GM12878 (cell line): ENCODE measurements at regions not wholly inside any gene's neighbourhood (a gene's known extent, or its start where the extent isn't known, plus 50 kb on each side); places are given as distances from the start of the nearest gene placed in this dataset.

Experiments used
- ATAC-seq: fragments of 200-7000 bp; cut with Tn5 transposase; 3 replicates; pipeline ENCODE4 v1.9.1; 2020; ENCODE audit warnings: mild to moderate bottlenecking, moderate library complexity
- BruUV-seq: library from RNA; stranded (reverse); fragments of 400-500 nt; replicated peaks from 2 replicates; lab custom pipeline; 2021; lab: Mats Ljungman, UMichigan
- CTCF ChIA-PET: fragments of 300-600 bp; sonication (Branson Sonifier 250); formaldehyde crosslinking; extraction: SDS; loops from one replicate; lab custom pipeline; 2021; ENCODE audit warnings: inconsistent platforms; lab: Yijun Ruan, JAX
- POLR2A ChIA-PET: fragments of 350-600 bp; formaldehyde crosslinking; extraction: SDS; loops from one replicate; lab custom pipeline; 2021; ENCODE audit warnings: inconsistent platforms; lab: Charles Lee
- RAD21 ChIA-PET: fragments of 300-600 bp; sonication (Branson Sonifier 250); formaldehyde crosslinking; loops from one replicate; lab custom pipeline; 2023; ENCODE audit warnings: antibody characterized with exemption; ENCODE audit not compliant: unreplicated experiment; lab: Charles Lee
- SMC1A ChIA-PET: fragments of 300-600 bp; sonication (Branson Sonifier 250); formaldehyde crosslinking; loops from one replicate; lab custom pipeline; 2023; ENCODE audit not compliant: unreplicated experiment, uncharacterized antibody; lab: Charles Lee
- DNase-seq: peaks from one replicate; pipeline ENCODE4 v3.0.0-alpha.2; 2011; ENCODE audit warnings: low read depth, low spot score
- FAIRE-seq: peaks from 3 replicates; lab custom pipeline; 2011; peaks lifted over from hg19 to GRCh38; lab: Jason Lieb, UNC
- H2AFZ ChIP-seq: 2 replicates; pipeline ENCODE4 v1.6.0; 2011; ENCODE audit warnings: low read depth, low read length, control low read depth; ENCODE audit not compliant: control insufficient read depth
- H3K27ac ChIP-seq: 2 replicates; pipeline ENCODE4 v1.5.1; 2011; ENCODE audit warnings: control low read depth; ENCODE audit not compliant: control insufficient read depth, insufficient read depth
- H3K27me3 ChIP-seq, 2 experiments: replicated peaks in 1 of 2; 2 replicates each; pipeline versions ENCODE4 v1.6.0 to v1.6.1; 2011; ENCODE audit warnings: low read length in 1 of 2; ENCODE audit not compliant: control insufficient read depth in 2 of 2, insufficient read depth in 2 of 2
- H3K36me3 ChIP-seq, 2 experiments: 2 replicates each; pipeline ENCODE4 v1.5.1; 2011; ENCODE audit warnings: low read length in 1 of 2; ENCODE audit not compliant: control insufficient read depth in 2 of 2, insufficient read depth in 2 of 2
- H3K4me1 ChIP-seq: 2 replicates; pipeline ENCODE4 v1.6.1; 2011; ENCODE audit warnings: mild to moderate bottlenecking, low read length, moderate library complexity, mixed read lengths; ENCODE audit not compliant: control insufficient read depth, insufficient read depth
- H3K4me2 ChIP-seq: 2 replicates; pipeline ENCODE4 v1.6.0; 2011; ENCODE audit warnings: control low read depth; ENCODE audit not compliant: control insufficient read depth, insufficient read depth
- H3K4me3 ChIP-seq: fragments of 200-600 bp; sonication (generic); 2 replicates; pipeline ENCODE4 v1.5.1; 2016
- H3K79me2 ChIP-seq: 2 replicates; pipeline ENCODE4 v1.6.0; 2011; ENCODE audit warnings: low read length; ENCODE audit not compliant: control insufficient read depth, insufficient read depth
- H3K9ac ChIP-seq: 2 replicates; pipeline ENCODE4 v1.8.0; 2011; ENCODE audit warnings: low read length, control low read depth, mixed read lengths; ENCODE audit not compliant: control insufficient read depth, insufficient read depth
- H3K9me3 ChIP-seq: replicated peaks from 3 replicates; pipeline ENCODE4 v1.5.1; 2011; ENCODE audit warnings: mild to moderate bottlenecking, low read length; ENCODE audit not compliant: control insufficient read depth, insufficient read depth
- H4K20me1 ChIP-seq: 2 replicates; pipeline ENCODE4 v1.6.0; 2011; ENCODE audit not compliant: control insufficient read depth, insufficient read depth
- ATF2 ChIP-seq: IDR thresholded peaks from 2 replicates; pipeline ENCODE4 v1.6.1; 2012; ENCODE audit warnings: low read length, inconsistent platforms
- BACH1 ChIP-seq: fragments of 450-650 bp; IDR thresholded peaks from 2 replicates; pipeline ENCODE4 v1.6.1; 2017; ENCODE audit warnings: mild to moderate bottlenecking, borderline replicate concordance
- BCLAF1 ChIP-seq: fragments of 450-650 bp; IDR thresholded peaks from 2 replicates; pipeline ENCODE4 v1.6.1; 2017; ENCODE audit warnings: antibody characterized with exemption, mild to moderate bottlenecking, moderate library complexity
- CBFB ChIP-seq: IDR thresholded peaks from 2 replicates; pipeline ENCODE4 v1.6.1; 2016; ENCODE audit warnings: antibody characterized with exemption, low read depth
- EGR1 ChIP-seq, 2 experiments: IDR thresholded peaks; 1 replicate in 1 of 2; 2 replicates in 1 of 2; pipeline ENCODE4 v1.6.1; 2011 to 2012; ENCODE audit warnings: low read depth in 2 of 2, low read length in 2 of 2, borderline replicate concordance in 1 of 2, mild to moderate bottlenecking in 1 of 2, moderate library complexity in 1 of 2
- ESRRA ChIP-seq: IDR thresholded peaks from 2 replicates; pipeline ENCODE4 v1.6.1; 2012; ENCODE audit warnings: mild to moderate bottlenecking, low read length, improper control_type of control experiment
- EZH2 ChIP-seq: IDR thresholded peaks from 2 replicates; pipeline ENCODE4 v1.6.1; 2012; ENCODE audit warnings: low read depth, mild to moderate bottlenecking, control low read depth, inconsistent platforms, low read length, borderline replicate concordance; ENCODE audit not compliant: control insufficient read depth
- FOS ChIP-seq: IDR thresholded peaks from 3 replicates; pipeline ENCODE4 v1.6.1; 2011; ENCODE audit warnings: borderline replicate concordance; ENCODE audit not compliant: insufficient read length; ENCODE audit errors: extremely low read depth
- JUNB ChIP-seq: IDR thresholded peaks from 2 replicates; pipeline ENCODE4 v1.6.1; 2016; ENCODE audit warnings: antibody characterized with exemption, mild to moderate bottlenecking
- MEF2B ChIP-seq: fragments of 450-650 bp; IDR thresholded peaks from 2 replicates; pipeline ENCODE4 v1.6.1; 2018; ENCODE audit warnings: mild to moderate bottlenecking, moderate library complexity; ENCODE audit not compliant: partially characterized antibody, poor library complexity, severe bottlenecking
- NFIC ChIP-seq: IDR thresholded peaks from 2 replicates; pipeline ENCODE4 v1.6.1; 2012; ENCODE audit warnings: low read depth, mild to moderate bottlenecking, inconsistent platforms, low read length, moderate library complexity
- PML ChIP-seq: IDR thresholded peaks from 2 replicates; pipeline ENCODE4 v1.6.1; 2012; ENCODE audit warnings: low read length, inconsistent platforms
- SPI1 ChIP-seq: IDR thresholded peaks from 2 replicates; pipeline ENCODE4 v1.6.1; 2011; ENCODE audit warnings: low read depth, mild to moderate bottlenecking, low read length, moderate library complexity, borderline replicate concordance; ENCODE audit not compliant: insufficient read depth
- STAT1 ChIP-seq: fragments of 450-650 bp; conservative IDR thresholded peaks from 2 replicates; pipeline ENCODE4 v1.6.1; 2014; ENCODE audit warnings: antibody characterized with exemption, mild to moderate bottlenecking
- SUPT20H ChIP-seq: IDR thresholded peaks from 2 replicates; pipeline ENCODE4 v1.6.1; 2011; ENCODE audit warnings: low read depth, mild to moderate bottlenecking, low read length, moderate library complexity, borderline replicate concordance; ENCODE audit not compliant: control insufficient read depth
- SUZ12 ChIP-seq: fragments of 200-600 bp; sonication (generic); IDR thresholded peaks from one replicate; pipeline ENCODE4 v1.6.1; 2018; ENCODE audit warnings: antibody characterized with exemption, mild to moderate bottlenecking; ENCODE audit not compliant: unreplicated experiment
- TCF3 ChIP-seq: IDR thresholded peaks from 2 replicates; pipeline ENCODE4 v1.6.1; 2012; ENCODE audit warnings: low read depth, mild to moderate bottlenecking, low read length, borderline replicate concordance; ENCODE audit not compliant: insufficient read depth
- ZBED1 ChIP-seq: IDR thresholded peaks from 2 replicates; pipeline ENCODE4 v1.6.1; 2016; ENCODE audit warnings: borderline replicate concordance
- WGBS: methylation state at CpG from one replicate; pipeline ENCODE4 v1.1.6; 2016; ENCODE audit warnings: low lambda C conversion rate; ENCODE audit not compliant: insufficient replicate concordance, insufficient coverage; ENCODE audit errors: missing lambda C conversion rate; 5-methylcytosine and 5-hydroxymethylcytosine counted together
- in situ Hi-C: fragments of 300-500 bp; cut with MboI; formaldehyde crosslinking; loops from 9 replicates; pipeline ENCODE4 v1.14.3; 2018; ENCODE audit warnings: mixed read lengths
- intact Hi-C: fragments of 100-400 bp; cut with micrococcal nuclease; formaldehyde crosslinking; loops from one replicate; pipeline ENCODE4 v1.14.2; 2022; ENCODE audit not compliant: unreplicated experiment

GRCh38 chr4:133920236-133920635 is 281.4 kb downstream of the PABPC4L start:
- ChIA-PET RAD21 (interaction anchor here (1.5 kb wide), 1 partner anchor 766 kb away, joined by 3 read pairs; no protein-coding TSS in a partner anchor), CTCF (interaction anchor here (1.0 to 1.5 kb wide), 3 partner anchors 15 to 766 kb away, joined by 5 to 7 read pairs (median 5); no protein-coding TSS in a partner anchor), POLR2A (no interaction called here), SMC1A (no interaction called here)
- DNase-seq, result no peak
- no peak overlapping the region for H3K9ac ChIP-seq
- intact Hi-C loops, result no loop called here
- no peak overlapping the region for H3K4me3 ChIP-seq
- TF ChIP-seq STAT1, result no peak
- TF ChIP-seq MEF2B, result no peak
- TF ChIP-seq ESRRA, result no peak
- no peak for TF ChIP-seq ATF2
- no peak for TF ChIP-seq BCLAF1
- TF ChIP-seq BACH1, result no peak
- TF ChIP-seq EZH2, result no peak
- TF ChIP-seq CBFB, result no peak
- TF ChIP-seq TCF3, result no peak
- TF ChIP-seq JUNB, result no peak
- no peak for TF ChIP-seq FOS
- no peak for TF ChIP-seq SUPT20H
- TF ChIP-seq ZBED1, result no peak
- TF ChIP-seq NFIC, result no peak
- TF ChIP-seq PML, result no peak
- no peak for TF ChIP-seq SUZ12
- TF ChIP-seq SPI1, result no peak
- no peak for TF ChIP-seq EGR1 (IDR thresholded peaks at IDR 0.05; ENCODE audit: borderline replicate concordance in 1 of 2, low read depth in 2 of 2, low read length in 2 of 2)
- H3K4me1 ChIP-seq, result no peaks in the 10 kb centered on the region
- no TSS peak for BruUV-seq
- no peaks in the 10 kb centered on the region for H4K20me1 ChIP-seq
- no peaks in the 10 kb centered on the region for H3K79me2 ChIP-seq
- no peaks in the 10 kb centered on the region for H3K9me3 ChIP-seq
- in situ Hi-C loops, result no loop called here
- no peaks in the 10 kb centered on the region for H3K36me3 ChIP-seq
- 3% methylated on average over 2 of the region's 2 CpGs for WGBS
- H3K27me3 ChIP-seq, result no peaks in the 10 kb centered on the region
- no peak for FAIRE-seq
- no peak overlapping the region for H3K27ac ChIP-seq
- ATAC-seq, result no peak
- H2AFZ ChIP-seq, result no peak overlapping the region
- no peak overlapping the region for H3K4me2 ChIP-seq
